Parathyroid adenoma (tissue), 2 donors: ENCODE measurements at regions not wholly inside any gene's neighbourhood (a gene's known extent, or its start where the extent isn't known, plus 50 kb on each side); places are given as distances from the start of the nearest gene placed in this dataset.

ENCODE experiments used
- H2AFZ ChIP-seq: fragments of 300-600 bp; sonication (generic); one replicate; pipeline ENCODE4 v1.7.0; 2017; ENCODE audit warnings: antibody characterized with exemption, mild to moderate bottlenecking
- H3K27ac ChIP-seq: fragments of 300-600 bp; sonication (generic); one replicate; pipeline ENCODE4 v1.7.0; 2017
- H3K27me3 ChIP-seq: fragments of 300-600 bp; sonication (generic); one replicate; pipeline ENCODE4 v1.7.0; 2017; ENCODE audit warnings: low read length; ENCODE audit not compliant: control insufficient read depth, insufficient read depth
- H3K36me3 ChIP-seq: fragments of 300-600 bp; sonication (generic); one replicate; pipeline ENCODE4 v1.7.0; 2017; ENCODE audit warnings: low read length; ENCODE audit not compliant: control insufficient read depth, insufficient read depth
- H3K4me1 ChIP-seq: fragments of 300-600 bp; sonication (generic); one replicate; pipeline ENCODE4 v1.7.0; 2017; ENCODE audit warnings: control low read depth
- H3K4me2 ChIP-seq: fragments of 300-600 bp; sonication (generic); one replicate; pipeline ENCODE4 v1.7.0; 2017; ENCODE audit warnings: low read length
- H3K4me3 ChIP-seq: fragments of 300-600 bp; sonication (generic); one replicate; pipeline ENCODE4 v1.7.0; 2017; ENCODE audit warnings: low read depth, low read length
- H3K79me2 ChIP-seq: fragments of 300-600 bp; sonication (generic); one replicate; pipeline ENCODE4 v1.7.0; 2017; ENCODE audit warnings: control low read depth
- H3K9ac ChIP-seq: fragments of 300-600 bp; sonication (generic); one replicate; pipeline ENCODE4 v1.7.0; 2017; ENCODE audit warnings: mild to moderate bottlenecking
- H3K9me3 ChIP-seq: fragments of 300-600 bp; sonication (generic); one replicate; pipeline ENCODE4 v1.7.0; 2017; ENCODE audit warnings: low read length; ENCODE audit not compliant: control insufficient read depth
- CTCF ChIP-seq: fragments of 300-600 bp; sonication (generic); IDR thresholded peaks from one replicate; pipeline ENCODE4 v1.7.0; 2017; ENCODE audit warnings: antibody characterized with exemption, mild to moderate bottlenecking
- donor health status: primary hyperparathyroidism.

- TF ChIP-seq CTCF, result no peak
These were observed 254.2 kb downstream of the KIF21A start for GRCh38 chr12:39188689-39189088.

GRCh38 chr12:39186744-39187143, 256.2 kb downstream of the KIF21A start:
- Histone ChIP-seq H3K36me3 (no peaks in the 10 kb centered on the region), H3K4me1 (no peaks in the 10 kb centered on the region), H3K4me3 (no peak overlapping the region), H3K79me2 (no peaks in the 10 kb centered on the region), H3K27ac (no peak overlapping the region), H3K4me2 (no peak overlapping the region), H2AFZ (no peak overlapping the region), H3K9ac (no peak overlapping the region), H3K27me3 (no peaks in the 10 kb centered on the region), H3K9me3 (no peaks in the 10 kb centered on the region)
- TF ChIP-seq CTCF, result no peak

More at GRCh38 chr12:39188689-39189088, 254.2 kb downstream of the KIF21A start:
- H3K4me2 ChIP-seq, result no peak overlapping the region
- H3K79me2 ChIP-seq, result no peaks in the 10 kb centered on the region
- no peaks in the 10 kb centered on the region for H3K4me1 ChIP-seq
- H3K27ac ChIP-seq, result no peak overlapping the region
- H3K27me3 ChIP-seq, result no peaks in the 10 kb centered on the region
- no peak overlapping the region for H3K9ac ChIP-seq
- H3K9me3 ChIP-seq, result no peaks in the 10 kb centered on the region
- H3K36me3 ChIP-seq, result no peaks in the 10 kb centered on the region
- H2AFZ ChIP-seq, result no peak overlapping the region
- H3K4me3 ChIP-seq, result no peak overlapping the region

GRCh38 chr12:39178837-39179236, 264.1 kb downstream of the KIF21A start:
- H3K9ac ChIP-seq, result no peak overlapping the region
- TF ChIP-seq CTCF, result no peak
- no peaks in the 10 kb centered on the region for H3K79me2 ChIP-seq
- no peak overlapping the region for H3K4me3 ChIP-seq
- no peak overlapping the region for H2AFZ ChIP-seq
- H3K27ac ChIP-seq, result no peak overlapping the region
- H3K4me2 ChIP-seq, result no peak overlapping the region
- H3K36me3 ChIP-seq, result no peaks in the 10 kb centered on the region
- H3K4me1 ChIP-seq, result no peaks in the 10 kb centered on the region
- H3K27me3 ChIP-seq, result no peaks in the 10 kb centered on the region
- no peaks in the 10 kb centered on the region for H3K9me3 ChIP-seq

GRCh38 chr12:39176356-39176755, 266.6 kb downstream of the KIF21A start:
- Histone ChIP-seq H3K27ac (no peak overlapping the region), H3K36me3 (no peaks in the 10 kb centered on the region), H3K79me2 (no peaks in the 10 kb centered on the region), H3K27me3 (no peaks in the 10 kb centered on the region), H3K4me3 (no peak overlapping the region), H2AFZ (no peak overlapping the region), H3K4me2 (no peak overlapping the region), H3K9me3 (no peaks in the 10 kb centered on the region), H3K9ac (no peak overlapping the region), H3K4me1 (no peaks in the 10 kb centered on the region)
- TF ChIP-seq CTCF, result no peak

- Histone ChIP-seq H3K36me3 (no peaks in the 10 kb centered on the region), H3K4me2 (no peak overlapping the region), H3K27ac (no peak overlapping the region), H3K4me3 (no peak overlapping the region), H3K9ac (no peak overlapping the region), H3K79me2 (no peaks in the 10 kb centered on the region), H3K9me3 (no peaks in the 10 kb centered on the region), H2AFZ (no peak overlapping the region), H3K27me3 (no peaks in the 10 kb centered on the region), H3K4me1 (no peaks in the 10 kb centered on the region)
- no peak for TF ChIP-seq CTCF
These were observed 268.3 kb upstream of the CPNE8 start for GRCh38 chr12:39173726-39174125.
